A549 (cell line): ENCODE measurements at regions not wholly inside any gene's neighbourhood (a gene's known extent, or its start where the extent isn't known, plus 50 kb on each side); places are given as distances from the start of the nearest gene placed in this dataset.

ENCODE experiments used
- EP300 ChIP-seq, 2 experiments: fragments of >200 bp; sonication (Bioruptor Twin); formaldehyde crosslinking; IDR thresholded peaks; 2 replicates in 1 of 2; 3 replicates in 1 of 2; pipeline ENCODE4 v1.6.1; 2016 to 2017
- ESRRA ChIP-seq: fragments of 150-350 bp; IDR thresholded peaks from 2 replicates; pipeline ENCODE4 v1.6.1; 2014; ENCODE audit warnings: mild to moderate bottlenecking, low read length, borderline replicate concordance
- MAX ChIP-seq: IDR thresholded peaks from 2 replicates; pipeline ENCODE4 v1.6.1; 2012
- POLR2A ChIP-seq: IDR thresholded peaks from 2 replicates; pipeline ENCODE4 v1.6.1; 2012; ENCODE audit warnings: mild to moderate bottlenecking, low read length
- SMC3 ChIP-seq: fragments of >200 bp; sonication (Bioruptor Twin); formaldehyde crosslinking; IDR thresholded peaks from 3 replicates; pipeline ENCODE4 v1.6.1; 2018; ENCODE audit warnings: inconsistent platforms
- ZC3H11A ChIP-seq: fragments of 450-650 bp; IDR thresholded peaks from 2 replicates; pipeline ENCODE4 v1.6.1; 2014; ENCODE audit warnings: antibody characterized with exemption, mild to moderate bottlenecking
- TF ChIP-seq, protein P1 (sequence below): fragments of >200 bp; sonication (Bioruptor Twin); formaldehyde crosslinking; IDR thresholded peaks from 3 replicates; pipeline ENCODE4 v1.5.1; 2016

DNA sequence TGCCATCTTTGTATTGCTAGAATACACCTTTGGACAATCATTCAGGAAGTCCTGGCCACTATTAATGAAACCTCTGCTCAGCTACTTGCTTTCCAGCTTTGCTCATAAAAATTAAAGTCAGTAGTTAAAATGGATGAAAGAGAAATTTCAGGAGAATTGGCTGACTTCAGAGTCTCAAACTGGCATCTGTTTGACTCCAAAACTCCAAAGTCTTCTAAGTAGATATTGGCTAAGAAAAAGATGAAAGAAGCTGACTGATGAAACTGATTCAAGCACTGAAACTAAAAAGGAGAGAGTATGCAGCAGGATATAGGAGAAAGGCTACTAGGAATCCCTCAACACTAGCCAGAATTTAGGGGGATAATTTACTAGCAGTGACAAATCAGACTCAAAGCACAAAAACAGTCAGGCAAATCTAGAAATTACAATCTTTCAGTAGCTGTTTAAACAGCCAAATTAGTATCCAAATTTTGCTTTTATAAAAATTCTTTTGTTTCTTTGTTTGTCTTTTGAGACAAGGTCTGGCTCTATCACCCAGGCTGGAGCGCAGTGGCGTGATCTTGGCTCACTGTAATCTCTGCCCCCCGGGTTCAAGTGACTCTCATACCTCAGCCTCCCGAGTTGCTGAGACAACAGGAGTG lies 52.1 kb upstream of the DTNA start:
- TF ChIP-seq, protein P1, sequence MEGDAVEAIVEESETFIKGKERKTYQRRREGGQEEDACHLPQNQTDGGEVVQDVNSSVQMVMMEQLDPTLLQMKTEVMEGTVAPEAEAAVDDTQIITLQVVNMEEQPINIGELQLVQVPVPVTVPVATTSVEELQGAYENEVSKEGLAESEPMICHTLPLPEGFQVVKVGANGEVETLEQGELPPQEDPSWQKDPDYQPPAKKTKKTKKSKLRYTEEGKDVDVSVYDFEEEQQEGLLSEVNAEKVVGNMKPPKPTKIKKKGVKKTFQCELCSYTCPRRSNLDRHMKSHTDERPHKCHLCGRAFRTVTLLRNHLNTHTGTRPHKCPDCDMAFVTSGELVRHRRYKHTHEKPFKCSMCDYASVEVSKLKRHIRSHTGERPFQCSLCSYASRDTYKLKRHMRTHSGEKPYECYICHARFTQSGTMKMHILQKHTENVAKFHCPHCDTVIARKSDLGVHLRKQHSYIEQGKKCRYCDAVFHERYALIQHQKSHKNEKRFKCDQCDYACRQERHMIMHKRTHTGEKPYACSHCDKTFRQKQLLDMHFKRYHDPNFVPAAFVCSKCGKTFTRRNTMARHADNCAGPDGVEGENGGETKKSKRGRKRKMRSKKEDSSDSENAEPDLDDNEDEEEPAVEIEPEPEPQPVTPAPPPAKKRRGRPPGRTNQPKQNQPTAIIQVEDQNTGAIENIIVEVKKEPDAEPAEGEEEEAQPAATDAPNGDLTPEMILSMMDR, result no peak
- TF ChIP-seq ESRRA (no peak), MAX (no peak), POLR2A (no peak), EP300 (IDR thresholded peaks at IDR 0.05) (no peak), SMC3 (no peak), ZC3H11A (no peak)
